ENCODE measurements at regions not wholly inside any gene's neighbourhood (a gene's known extent, or its start where the extent isn't known, plus 50 kb on each side); places are given as distances from the start of the nearest gene placed in this dataset.

DNA sequence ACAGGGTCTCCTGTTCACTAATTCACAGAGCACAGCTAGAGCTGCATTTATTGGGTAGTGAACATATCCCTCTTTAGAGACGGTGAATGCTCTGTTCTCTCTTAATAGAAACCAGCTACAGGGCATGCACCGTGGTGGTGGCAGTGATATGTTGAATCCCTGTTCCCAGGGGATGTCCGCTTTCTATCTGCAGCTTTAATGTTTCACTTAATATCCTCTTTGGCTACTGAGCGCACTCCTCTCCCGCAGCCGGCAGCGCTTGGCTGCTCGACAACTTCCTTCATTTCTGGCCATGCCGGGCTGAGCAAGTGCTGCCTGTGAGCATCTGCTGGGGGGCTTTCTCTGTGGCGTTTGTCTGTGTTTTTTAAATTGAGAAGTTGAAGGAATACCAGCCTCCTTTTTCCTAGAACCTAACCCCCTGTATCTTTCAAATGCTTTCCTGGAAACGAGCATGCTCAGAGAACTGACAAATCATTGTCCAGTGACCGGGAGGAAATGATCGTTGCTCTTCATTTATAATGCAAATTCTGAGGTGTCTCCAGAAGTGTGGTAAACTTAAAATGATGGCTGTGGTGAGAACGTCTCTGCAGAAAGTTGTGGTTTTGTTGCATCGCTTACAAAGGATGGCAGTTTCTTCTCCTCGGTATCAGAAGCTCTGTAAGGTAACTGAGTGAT, 297.9 kb downstream of the UTRN start:
- TF ChIP-seq, protein P1, sequence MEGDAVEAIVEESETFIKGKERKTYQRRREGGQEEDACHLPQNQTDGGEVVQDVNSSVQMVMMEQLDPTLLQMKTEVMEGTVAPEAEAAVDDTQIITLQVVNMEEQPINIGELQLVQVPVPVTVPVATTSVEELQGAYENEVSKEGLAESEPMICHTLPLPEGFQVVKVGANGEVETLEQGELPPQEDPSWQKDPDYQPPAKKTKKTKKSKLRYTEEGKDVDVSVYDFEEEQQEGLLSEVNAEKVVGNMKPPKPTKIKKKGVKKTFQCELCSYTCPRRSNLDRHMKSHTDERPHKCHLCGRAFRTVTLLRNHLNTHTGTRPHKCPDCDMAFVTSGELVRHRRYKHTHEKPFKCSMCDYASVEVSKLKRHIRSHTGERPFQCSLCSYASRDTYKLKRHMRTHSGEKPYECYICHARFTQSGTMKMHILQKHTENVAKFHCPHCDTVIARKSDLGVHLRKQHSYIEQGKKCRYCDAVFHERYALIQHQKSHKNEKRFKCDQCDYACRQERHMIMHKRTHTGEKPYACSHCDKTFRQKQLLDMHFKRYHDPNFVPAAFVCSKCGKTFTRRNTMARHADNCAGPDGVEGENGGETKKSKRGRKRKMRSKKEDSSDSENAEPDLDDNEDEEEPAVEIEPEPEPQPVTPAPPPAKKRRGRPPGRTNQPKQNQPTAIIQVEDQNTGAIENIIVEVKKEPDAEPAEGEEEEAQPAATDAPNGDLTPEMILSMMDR (IDR thresholded peaks at IDR 0.05): no peak
- TF ChIP-seq POLR2A (IDR thresholded peaks at IDR 0.05): no peak
